ENCODE measurements at regions not wholly inside any gene's neighbourhood (a gene's known extent, or its start where the extent isn't known, plus 50 kb on each side); places are given as distances from the start of the nearest gene placed in this dataset.

DNA sequence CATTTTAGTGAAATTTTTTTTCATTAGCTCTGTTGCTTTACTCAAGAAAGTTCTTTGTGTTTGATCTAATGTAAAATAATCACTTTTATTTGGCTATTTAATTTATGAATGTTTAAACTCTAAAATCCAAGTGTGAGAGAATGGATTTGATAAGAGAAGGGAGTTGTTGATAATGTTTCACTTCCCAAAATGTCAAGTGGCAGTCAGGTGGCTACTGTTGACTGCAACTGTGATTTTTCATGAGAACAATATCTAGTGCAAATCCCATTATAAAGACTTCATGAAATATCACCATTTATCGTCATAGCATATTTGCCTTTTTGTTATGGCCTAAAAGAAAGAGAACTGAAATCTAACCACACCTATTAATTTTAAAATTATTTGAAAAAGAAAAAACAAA, 118.3 kb upstream of the SNX2 start:
- TF ChIP-seq, protein P1, sequence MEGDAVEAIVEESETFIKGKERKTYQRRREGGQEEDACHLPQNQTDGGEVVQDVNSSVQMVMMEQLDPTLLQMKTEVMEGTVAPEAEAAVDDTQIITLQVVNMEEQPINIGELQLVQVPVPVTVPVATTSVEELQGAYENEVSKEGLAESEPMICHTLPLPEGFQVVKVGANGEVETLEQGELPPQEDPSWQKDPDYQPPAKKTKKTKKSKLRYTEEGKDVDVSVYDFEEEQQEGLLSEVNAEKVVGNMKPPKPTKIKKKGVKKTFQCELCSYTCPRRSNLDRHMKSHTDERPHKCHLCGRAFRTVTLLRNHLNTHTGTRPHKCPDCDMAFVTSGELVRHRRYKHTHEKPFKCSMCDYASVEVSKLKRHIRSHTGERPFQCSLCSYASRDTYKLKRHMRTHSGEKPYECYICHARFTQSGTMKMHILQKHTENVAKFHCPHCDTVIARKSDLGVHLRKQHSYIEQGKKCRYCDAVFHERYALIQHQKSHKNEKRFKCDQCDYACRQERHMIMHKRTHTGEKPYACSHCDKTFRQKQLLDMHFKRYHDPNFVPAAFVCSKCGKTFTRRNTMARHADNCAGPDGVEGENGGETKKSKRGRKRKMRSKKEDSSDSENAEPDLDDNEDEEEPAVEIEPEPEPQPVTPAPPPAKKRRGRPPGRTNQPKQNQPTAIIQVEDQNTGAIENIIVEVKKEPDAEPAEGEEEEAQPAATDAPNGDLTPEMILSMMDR (IDR thresholded peaks at IDR 0.05), result no peak
- no peak for TF ChIP-seq POLR2A (IDR thresholded peaks at IDR 0.05)
- TF ChIP-seq POLR2AphosphoS5 (IDR thresholded peaks at IDR 0.05), result no peak

Measured in stomach (tissue), 4 donors.